ENCODE measurements at regions not wholly inside any gene's neighbourhood (a gene's known extent, or its start where the extent isn't known, plus 50 kb on each side); places are given as distances from the start of the nearest gene placed in this dataset.

DNA sequence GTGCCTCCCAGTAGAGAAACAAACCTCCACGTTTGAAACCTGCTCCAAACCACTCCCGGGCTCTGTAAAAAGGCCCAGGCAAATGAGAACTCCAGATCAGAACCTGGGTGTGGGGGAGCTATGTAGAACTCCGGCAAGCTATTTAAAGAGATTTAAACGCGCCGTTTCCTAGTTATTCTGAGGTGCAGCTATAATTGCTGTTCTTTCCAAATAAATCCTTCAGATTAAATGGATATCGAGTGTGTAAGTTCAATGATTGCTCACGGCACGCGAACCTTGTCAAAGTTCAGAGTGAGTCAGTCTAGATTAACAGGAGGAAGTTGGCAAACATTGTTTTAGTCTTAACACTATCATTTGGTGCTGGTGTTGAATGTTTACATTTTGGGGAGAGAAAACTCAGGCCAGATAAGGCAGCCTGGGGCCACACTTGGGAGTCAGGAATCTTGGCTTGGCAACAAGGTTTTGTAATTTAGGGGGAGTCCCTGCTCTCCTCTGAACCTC lies 92.9 kb upstream of the SALL1 start:
- Histone ChIP-seq H3K4me3 (ENCODE audit: low read depth, low read length) (no peak overlapping the region), H3K27me3 (ENCODE audit: control insufficient read depth, insufficient read depth, low read length) (peaks cover 29% of the 10 kb centered on the region), H3K27ac (ENCODE audit: low read depth, low read length) (no peak overlapping the region), H3K9me3 (ENCODE audit: control insufficient read depth, insufficient read depth, low read length) (no peaks in the 10 kb centered on the region)
- ChIA-PET POLR2A (no interaction called here), CTCF (no interaction called here)
- DNase-seq (ENCODE audit: low read depth, low spot score): no peak
- TF ChIP-seq, protein P1, sequence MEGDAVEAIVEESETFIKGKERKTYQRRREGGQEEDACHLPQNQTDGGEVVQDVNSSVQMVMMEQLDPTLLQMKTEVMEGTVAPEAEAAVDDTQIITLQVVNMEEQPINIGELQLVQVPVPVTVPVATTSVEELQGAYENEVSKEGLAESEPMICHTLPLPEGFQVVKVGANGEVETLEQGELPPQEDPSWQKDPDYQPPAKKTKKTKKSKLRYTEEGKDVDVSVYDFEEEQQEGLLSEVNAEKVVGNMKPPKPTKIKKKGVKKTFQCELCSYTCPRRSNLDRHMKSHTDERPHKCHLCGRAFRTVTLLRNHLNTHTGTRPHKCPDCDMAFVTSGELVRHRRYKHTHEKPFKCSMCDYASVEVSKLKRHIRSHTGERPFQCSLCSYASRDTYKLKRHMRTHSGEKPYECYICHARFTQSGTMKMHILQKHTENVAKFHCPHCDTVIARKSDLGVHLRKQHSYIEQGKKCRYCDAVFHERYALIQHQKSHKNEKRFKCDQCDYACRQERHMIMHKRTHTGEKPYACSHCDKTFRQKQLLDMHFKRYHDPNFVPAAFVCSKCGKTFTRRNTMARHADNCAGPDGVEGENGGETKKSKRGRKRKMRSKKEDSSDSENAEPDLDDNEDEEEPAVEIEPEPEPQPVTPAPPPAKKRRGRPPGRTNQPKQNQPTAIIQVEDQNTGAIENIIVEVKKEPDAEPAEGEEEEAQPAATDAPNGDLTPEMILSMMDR (IDR thresholded peaks at IDR 0.05; ENCODE audit: low read depth, low read length): no peak

DNA sequence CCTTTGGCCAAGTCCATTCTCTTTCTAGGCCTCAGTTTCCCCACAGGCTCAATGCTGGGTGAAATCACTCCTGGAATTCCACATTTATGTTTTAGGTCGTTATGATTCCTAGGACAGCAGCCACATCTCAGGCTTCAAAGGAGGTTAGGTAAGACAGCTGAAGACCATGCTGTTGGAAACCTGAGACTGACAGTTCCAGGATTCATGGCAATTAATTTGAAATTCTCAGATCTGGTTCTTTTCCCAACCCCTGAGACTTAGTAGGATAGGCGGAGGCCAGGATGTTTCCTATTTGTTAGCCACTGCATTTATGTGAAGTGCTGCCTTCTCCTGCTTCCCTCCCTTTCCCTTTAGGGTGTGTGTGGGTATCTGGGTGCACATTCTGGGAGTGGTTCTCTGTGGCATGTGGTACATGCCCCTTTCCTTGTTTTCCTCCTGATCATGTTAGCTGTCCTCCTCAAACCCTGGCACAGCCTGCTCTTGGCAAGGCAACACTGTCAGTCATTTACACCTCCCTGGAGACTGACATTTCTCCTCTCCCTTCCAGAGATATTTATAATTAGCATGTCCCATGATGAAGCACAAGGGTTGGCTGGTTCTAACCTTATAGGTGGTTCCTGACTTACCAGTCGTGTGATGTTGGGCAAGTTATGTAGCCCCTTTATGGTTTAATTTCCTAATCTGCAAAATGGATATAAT lies 91.4 kb upstream of the SALL1 start:
- H3K27ac ChIP-seq (ENCODE audit: low read depth, low read length): no peak overlapping the region
- no peaks in the 10 kb centered on the region for H3K9me3 ChIP-seq (ENCODE audit: control insufficient read depth, insufficient read depth, low read length)
- CTCF ChIA-PET: no interaction called here
- TF ChIP-seq, protein P1 (IDR thresholded peaks at IDR 0.05; ENCODE audit: low read depth, low read length): no peak
- DNase-seq (ENCODE audit: low read depth, low spot score): no peak
- POLR2A ChIA-PET: no interaction called here
- H3K27me3 ChIP-seq (ENCODE audit: control insufficient read depth, insufficient read depth, low read length): peaks cover 33% of the 10 kb centered on the region
- H3K4me3 ChIP-seq (ENCODE audit: low read depth, low read length): no peak overlapping the region

DNA sequence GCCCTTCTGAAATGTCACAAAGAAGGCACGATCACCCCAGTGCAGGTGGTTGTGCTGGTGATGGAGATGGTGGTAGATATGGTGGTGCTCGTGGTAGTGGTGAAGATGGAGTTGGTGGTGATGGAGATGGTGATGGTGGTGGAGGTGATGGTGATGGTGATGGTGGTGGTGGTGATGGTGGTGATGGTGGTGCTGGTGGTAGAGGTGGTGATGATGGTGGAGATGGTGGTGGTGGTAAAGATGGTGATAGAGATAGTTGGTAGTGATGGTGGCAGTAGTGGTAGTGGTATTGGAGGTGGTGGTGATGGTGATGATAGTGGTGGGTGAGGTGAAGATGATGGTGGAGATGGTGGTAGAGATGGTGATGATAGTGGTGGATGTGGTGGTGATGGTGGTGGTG lies 88.1 kb upstream of the SALL1 start:
- TF ChIP-seq, protein P1 (IDR thresholded peaks at IDR 0.05; ENCODE audit: low read depth, low read length): no peak
- CTCF ChIA-PET: no interaction called here
- H3K27me3 ChIP-seq (ENCODE audit: control insufficient read depth, insufficient read depth, low read length): peaks cover 18% of the 10 kb centered on the region
- POLR2A ChIA-PET: no interaction called here
- no peak overlapping the region for H3K27ac ChIP-seq (ENCODE audit: low read depth, low read length)
- DNase-seq (ENCODE audit: low read depth, low spot score): no peak
- H3K9me3 ChIP-seq (ENCODE audit: control insufficient read depth, insufficient read depth, low read length): no peaks in the 10 kb centered on the region
- no peak overlapping the region for H3K4me3 ChIP-seq (ENCODE audit: low read depth, low read length)

- Histone ChIP-seq H3K9me3 (ENCODE audit: control insufficient read depth, insufficient read depth, low read length) (no peaks in the 10 kb centered on the region), H3K27ac (ENCODE audit: low read depth, low read length) (no peak overlapping the region), H3K27me3 (ENCODE audit: control insufficient read depth, insufficient read depth, low read length) (peaks cover 12% of the 10 kb centered on the region), H3K4me3 (ENCODE audit: low read depth, low read length) (no peak overlapping the region)
- ChIA-PET CTCF (no interaction called here), POLR2A (no interaction called here)
- TF ChIP-seq, protein P1 (IDR thresholded peaks at IDR 0.05; ENCODE audit: low read depth, low read length): no peak
- DNase-seq (ENCODE audit: low read depth, low spot score): no peak
Observed at GRCh38 chr16:51237861-51238378, 86.8 kb upstream of the SALL1 start.

DNA sequence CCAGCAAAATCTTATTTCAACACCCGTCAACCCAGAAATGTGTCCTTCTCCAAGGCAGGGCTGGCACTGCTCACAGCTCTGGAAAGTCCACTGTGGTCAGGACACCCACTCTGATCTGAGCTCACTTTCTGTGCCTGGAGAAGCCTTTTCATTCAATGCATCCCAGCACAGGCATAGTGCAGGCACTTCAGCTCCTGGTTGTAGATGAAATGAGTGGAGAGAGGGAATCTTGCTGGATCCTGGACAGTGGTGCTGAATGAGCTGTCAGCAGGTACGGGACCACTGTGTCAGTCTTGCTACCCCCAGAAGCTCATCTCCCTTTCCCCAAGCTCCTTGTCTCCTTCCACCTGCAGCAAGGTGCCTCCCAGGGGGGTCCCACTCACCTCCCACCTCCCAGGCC lies 86.1 kb upstream of the SALL1 start:
- ChIA-PET POLR2A (no interaction called here), CTCF (no interaction called here)
- DNase-seq (ENCODE audit: low read depth, low spot score): no peak
- Histone ChIP-seq H3K27me3 (ENCODE audit: control insufficient read depth, insufficient read depth, low read length) (peaks cover 8% of the 10 kb centered on the region), H3K4me3 (ENCODE audit: low read depth, low read length) (no peak overlapping the region), H3K27ac (ENCODE audit: low read depth, low read length) (no peak overlapping the region), H3K9me3 (ENCODE audit: control insufficient read depth, insufficient read depth, low read length) (no peaks in the 10 kb centered on the region)
- TF ChIP-seq, protein P1 (IDR thresholded peaks at IDR 0.05; ENCODE audit: low read depth, low read length): no peak
